ENCODE measurements at regions not wholly inside any gene's neighbourhood (a gene's known extent, or its start where the extent isn't known, plus 50 kb on each side); places are given as distances from the start of the nearest gene placed in this dataset.

DNA sequence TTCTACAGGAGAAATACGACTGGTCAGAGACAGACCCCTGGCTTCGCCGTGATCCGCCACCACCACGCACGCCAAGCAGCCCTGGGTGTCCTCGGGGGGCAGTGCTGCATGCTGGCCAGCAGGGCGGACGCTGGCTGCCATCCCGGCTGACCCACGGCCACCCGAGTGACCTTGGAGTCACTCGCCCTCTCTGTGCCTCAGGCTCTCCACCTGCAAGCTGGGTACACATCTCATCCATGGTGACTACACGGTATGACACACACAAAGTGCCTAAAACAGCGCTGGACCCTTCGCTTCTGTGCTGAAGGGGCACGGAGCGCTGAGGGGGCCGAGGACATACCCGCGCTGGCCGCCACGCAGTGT, 62.0 kb upstream of the RNF32 start:
- H3K4me1 ChIP-seq (ENCODE audit: insufficient read depth): no peaks in the 10 kb centered on the region
- WGBS, 3 donors: 83 to 89% (median 83%) methylated on average over 23 of the region's 23 CpGs
- no peak overlapping the region for H3K27ac ChIP-seq
- intact Hi-C loops (cut with DNase I): no loop called here
- H3K36me3 ChIP-seq: no peaks in the 10 kb centered on the region
- no peaks in the 10 kb centered on the region for H3K27me3 ChIP-seq
- TF ChIP-seq, protein P1, sequence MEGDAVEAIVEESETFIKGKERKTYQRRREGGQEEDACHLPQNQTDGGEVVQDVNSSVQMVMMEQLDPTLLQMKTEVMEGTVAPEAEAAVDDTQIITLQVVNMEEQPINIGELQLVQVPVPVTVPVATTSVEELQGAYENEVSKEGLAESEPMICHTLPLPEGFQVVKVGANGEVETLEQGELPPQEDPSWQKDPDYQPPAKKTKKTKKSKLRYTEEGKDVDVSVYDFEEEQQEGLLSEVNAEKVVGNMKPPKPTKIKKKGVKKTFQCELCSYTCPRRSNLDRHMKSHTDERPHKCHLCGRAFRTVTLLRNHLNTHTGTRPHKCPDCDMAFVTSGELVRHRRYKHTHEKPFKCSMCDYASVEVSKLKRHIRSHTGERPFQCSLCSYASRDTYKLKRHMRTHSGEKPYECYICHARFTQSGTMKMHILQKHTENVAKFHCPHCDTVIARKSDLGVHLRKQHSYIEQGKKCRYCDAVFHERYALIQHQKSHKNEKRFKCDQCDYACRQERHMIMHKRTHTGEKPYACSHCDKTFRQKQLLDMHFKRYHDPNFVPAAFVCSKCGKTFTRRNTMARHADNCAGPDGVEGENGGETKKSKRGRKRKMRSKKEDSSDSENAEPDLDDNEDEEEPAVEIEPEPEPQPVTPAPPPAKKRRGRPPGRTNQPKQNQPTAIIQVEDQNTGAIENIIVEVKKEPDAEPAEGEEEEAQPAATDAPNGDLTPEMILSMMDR (IDR thresholded peaks at IDR 0.05): no peak
- no peak for TF ChIP-seq EP300 (IDR thresholded peaks at IDR 0.05)
- DNase-seq: no peak
- H3K9me3 ChIP-seq: no peaks in the 10 kb centered on the region
- H3K4me3 ChIP-seq: no peak overlapping the region

DNA sequence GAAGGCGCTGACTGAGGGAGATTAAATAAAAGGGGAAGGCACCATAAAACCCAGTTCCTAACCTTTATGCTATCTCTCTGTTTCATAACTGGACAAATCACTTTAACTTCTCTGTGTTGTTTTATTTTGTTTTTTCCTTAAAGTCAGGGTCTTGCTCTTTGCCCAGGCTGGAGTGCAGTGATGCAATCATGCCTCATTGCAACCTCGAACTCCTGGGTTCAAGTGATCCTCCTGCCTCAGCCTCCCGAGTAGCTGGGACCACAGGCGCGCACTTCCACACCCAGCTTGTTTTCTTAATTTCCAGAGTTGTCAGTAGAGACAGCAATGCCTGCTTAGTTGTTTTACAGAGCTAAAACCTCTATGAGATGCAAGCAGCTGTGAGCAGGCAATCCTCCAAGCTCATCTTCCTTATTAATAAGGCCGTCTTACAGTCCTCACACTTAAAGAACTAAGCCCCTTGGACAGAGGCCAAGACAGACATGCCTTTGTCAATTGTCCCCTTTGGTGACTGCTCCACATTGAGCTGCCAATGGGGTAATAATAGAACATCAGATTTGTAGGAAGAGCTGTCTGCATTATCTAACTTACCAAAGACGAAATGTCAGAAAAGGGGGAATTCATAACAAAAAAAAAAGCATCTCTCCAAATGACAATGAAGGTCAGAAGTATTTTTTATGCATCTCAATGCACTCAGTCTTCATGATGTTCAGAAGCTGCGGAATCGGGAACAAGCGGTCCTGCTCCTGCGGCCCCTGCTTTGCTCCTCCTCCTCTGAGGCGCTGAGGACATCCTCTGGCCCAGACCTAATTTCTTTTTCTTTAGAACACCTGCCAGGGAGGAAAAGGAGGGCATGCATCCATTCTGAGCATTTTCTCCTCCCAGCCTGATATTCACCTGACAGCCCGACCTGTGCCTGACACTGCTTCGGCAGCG, 62.7 kb upstream of the RNF32 start:
- Histone ChIP-seq H3K4me3 (no peak overlapping the region), H3K27me3 (no peaks in the 10 kb centered on the region), H3K27ac (no peak overlapping the region), H3K36me3 (no peaks in the 10 kb centered on the region), H3K9me3 (no peaks in the 10 kb centered on the region), H3K4me1 (ENCODE audit: insufficient read depth) (no peaks in the 10 kb centered on the region)
- WGBS, 3 donors: 75 to 82% (median 76%) methylated on average over 15 of the region's 15 CpGs
- no peak for DNase-seq
- intact Hi-C loops (cut with DNase I): no loop called here
- TF ChIP-seq, protein P1 (IDR thresholded peaks at IDR 0.05): no peak
- no peak for TF ChIP-seq EP300 (IDR thresholded peaks at IDR 0.05)

DNA sequence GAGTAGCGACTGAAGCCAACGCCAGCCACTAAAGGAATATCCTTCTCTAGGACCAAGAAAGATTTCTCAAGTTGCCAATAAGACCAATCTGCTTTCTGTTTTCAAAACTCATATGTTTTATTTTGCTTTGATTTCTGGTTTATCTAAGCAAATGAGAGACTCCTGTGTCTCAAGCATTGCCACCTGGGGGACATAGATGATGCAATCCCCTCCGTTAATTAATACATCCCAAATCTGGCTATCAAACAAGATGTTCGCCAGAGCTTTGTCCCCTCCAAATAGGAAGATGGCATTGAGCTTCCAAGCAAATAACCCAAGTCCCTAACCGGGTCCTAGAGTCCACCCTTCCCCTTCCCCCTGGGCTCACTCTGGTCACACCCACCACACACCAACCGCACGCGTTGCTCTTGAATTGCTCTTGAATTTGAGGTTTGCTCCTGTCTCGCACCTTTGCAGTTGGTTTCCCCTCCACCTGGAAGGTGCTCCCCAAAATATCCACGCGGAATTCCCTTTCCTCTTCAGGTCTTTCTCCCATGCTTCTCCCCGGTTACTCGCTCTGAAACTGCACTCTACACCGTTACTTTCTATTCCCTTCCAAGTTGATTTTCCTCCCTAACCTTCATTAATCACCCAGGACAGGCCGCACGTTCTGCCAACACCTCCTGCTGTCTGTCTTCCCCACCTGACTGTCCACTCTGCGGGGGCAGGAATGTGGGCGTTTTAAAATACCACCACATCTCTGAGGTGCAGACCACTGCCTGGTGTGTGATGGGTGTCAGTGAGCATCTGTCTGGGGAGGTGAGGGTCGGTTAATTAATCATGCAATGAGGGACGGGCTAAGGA, 64.1 kb upstream of the RNF32 start:
- Histone ChIP-seq H3K4me1 (ENCODE audit: insufficient read depth) (no peaks in the 10 kb centered on the region), H3K9me3 (no peaks in the 10 kb centered on the region), H3K4me3 (no peak overlapping the region), H3K27me3 (no peaks in the 10 kb centered on the region), H3K27ac (no peak overlapping the region), H3K36me3 (no peaks in the 10 kb centered on the region)
- DNase-seq: no peak
- TF ChIP-seq POLR2A (IDR thresholded peaks at IDR 0.05) (no peak), EP300 (IDR thresholded peaks at IDR 0.05) (no peak)
- TF ChIP-seq, protein P1 (IDR thresholded peaks at IDR 0.05): no peak
- 45 to 60% (median 50%) methylated on average over 20 of the region's 20 CpGs for WGBS, 3 donors
- intact Hi-C loops (cut with DNase I): no loop called here

GRCh38 chr7:156568258-156568657, 72.3 kb upstream of the RNF32 start:
- no peak for TF ChIP-seq POLR2A (IDR thresholded peaks at IDR 0.05)
- TF ChIP-seq EP300 (IDR thresholded peaks at IDR 0.05): no peak
- TF ChIP-seq, protein P1 (IDR thresholded peaks at IDR 0.05): no peak
- DNase-seq: no peak
- Histone ChIP-seq H3K4me3 (no peak overlapping the region), H3K27me3 (no peaks in the 10 kb centered on the region), H3K4me1 (ENCODE audit: insufficient read depth) (no peaks in the 10 kb centered on the region), H3K36me3 (no peaks in the 10 kb centered on the region), H3K27ac (no peak overlapping the region), H3K9me3 (no peaks in the 10 kb centered on the region)
- WGBS, 3 donors: 62 to 69% (median 69%) methylated on average over 1 of the region's 1 CpG
- intact Hi-C loops (cut with DNase I): no loop called here

Measured in ovary (tissue), 7 donors.